ENCODE measurements at regions not wholly inside any gene's neighbourhood (a gene's known extent, or its start where the extent isn't known, plus 50 kb on each side); places are given as distances from the start of the nearest gene placed in this dataset.

DNA sequence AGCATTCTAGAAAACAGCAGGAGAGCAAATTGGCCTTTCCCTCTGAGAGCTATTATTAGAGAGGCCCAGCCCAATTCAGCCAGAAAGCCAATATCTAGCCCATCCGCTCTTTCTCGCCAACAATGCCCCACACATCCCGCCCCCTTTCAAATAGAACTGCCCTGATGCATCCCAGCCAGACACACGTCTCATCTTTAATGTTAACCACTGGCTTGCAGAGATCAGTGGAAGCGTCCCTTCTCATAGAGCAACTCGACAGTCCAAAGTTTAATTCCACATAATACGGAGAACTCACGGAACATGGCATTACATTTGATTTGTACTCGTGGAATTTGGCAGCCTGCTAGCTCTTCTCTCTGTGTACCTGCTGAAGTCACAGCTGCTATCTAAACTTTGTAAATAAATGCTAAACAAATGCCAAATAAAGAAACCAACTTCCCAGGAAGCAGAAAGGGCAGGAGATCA, 304.4 kb downstream of the DHX15 start:
- DNase-seq = no peak

DNA sequence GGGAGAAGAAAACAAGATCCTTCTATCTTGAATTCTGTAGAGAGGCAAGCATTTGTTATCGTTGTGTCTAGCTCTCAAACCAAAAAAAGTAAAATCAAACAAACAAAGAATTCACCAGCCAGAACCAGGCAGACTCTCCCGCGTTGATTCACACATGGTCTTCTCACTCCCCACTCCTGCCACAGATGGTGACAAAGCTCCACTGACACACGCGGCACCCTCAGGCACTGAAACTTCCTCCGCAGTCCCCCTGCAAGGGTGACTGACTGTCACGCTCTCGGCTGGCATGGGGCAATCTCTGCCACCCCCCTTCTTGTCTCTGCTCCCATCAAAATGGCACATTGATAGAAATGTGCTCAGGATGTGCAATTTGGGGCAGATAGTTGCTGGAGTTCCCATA, 304.9 kb downstream of the DHX15 start:
- no peak for DNase-seq

DNA sequence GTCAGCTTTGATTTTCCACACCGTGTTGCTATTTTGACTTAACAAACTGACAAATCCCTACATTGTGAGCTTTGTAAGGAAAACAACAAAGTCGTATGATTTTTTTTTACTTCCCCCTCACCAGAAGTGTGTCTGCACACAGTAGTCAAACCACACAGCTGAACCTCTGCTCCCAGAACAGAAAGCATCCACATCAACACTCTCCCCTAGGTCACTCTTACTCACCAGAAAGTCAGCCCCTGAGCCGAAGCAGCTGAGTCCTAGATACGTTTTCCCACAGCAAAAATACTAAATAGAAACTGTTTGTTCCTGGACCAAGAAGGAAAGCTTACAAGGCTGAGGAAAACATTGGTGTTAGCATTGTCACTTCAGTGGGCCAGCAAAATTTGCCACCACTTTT, 305.7 kb downstream of the DHX15 start:
- DNase-seq = no peak

DNA sequence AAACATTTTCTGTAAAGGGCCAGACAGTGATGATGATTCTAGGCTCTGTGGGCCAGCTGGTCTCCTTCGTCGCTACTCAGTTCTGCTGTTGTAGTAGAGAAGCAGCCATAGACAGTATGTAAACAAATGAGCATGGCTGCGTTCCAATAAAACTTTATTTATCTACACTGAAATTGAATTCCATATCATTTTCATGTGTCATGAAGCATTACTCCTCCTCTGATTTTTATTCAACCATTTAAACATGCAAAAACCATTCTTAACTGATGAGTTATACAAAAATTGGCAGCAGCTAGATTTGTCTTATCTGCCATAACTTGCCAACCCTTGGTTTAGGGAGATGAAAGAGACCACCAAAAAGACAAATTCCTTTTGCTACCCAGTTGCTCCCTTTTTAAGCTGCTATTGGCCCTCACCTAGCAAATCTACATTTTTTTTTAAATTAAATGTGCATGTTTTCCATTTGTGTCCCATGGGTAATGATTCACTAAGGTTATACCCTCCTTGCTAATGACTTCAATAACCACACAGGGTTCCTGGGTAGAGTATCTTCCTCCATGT, 309.9 kb downstream of the DHX15 start:
- no peak for DNase-seq

DNA sequence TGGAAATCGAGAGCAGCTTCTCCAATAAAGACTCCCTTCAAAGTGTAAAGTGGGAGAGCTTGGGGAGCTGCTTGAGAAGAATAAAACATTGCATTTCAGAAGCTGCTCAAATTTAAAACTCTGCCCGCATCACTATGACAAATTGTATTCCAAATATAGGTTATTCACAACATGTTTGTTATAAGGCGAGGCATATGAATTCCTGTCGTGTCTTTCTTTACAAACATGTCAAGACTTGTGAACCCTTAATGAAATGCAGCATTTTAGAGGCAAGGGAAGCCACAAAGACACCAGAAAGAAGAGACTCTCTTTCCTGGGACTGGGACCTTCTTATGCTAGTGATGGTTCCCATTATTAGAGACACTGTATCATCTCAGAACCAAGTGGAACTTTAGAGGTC, 311.2 kb downstream of the DHX15 start:
- no peak for DNase-seq

DNA sequence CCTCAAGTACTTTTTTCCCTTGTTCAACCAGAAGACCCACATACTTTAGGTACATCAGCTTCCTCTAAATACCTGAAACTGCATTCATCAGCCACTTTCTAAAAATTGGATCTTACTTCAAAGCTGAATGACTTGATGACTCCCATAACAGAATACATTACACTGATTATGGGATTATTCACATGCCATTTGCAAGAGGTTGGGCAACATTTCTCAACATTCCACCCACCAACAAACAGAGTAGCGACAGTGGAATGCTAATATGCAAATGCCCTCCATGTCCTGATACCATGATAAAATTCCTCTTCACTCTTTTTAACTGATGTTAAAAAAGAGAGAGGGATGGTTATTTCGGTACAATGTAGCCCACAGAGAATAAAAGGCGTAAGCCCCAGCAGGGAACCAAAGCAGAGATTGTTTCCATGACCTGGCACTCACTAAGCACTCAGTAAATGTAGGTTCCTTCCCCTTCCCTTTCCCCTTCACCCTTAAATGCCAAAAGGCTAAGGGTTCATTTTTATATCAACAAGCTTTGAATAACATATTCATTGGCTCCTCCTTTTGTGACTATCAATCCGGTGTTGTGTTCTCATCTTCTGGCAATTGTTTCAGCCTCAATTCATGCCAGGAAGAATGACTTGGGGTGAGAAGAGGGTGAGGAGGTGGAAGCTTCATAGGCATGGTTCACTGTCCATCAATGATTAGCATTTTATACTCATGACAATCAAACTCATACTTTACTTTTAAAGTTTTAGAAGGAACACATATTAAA, 317.2 kb downstream of the DHX15 start:
- DNase-seq = no peak

DNA sequence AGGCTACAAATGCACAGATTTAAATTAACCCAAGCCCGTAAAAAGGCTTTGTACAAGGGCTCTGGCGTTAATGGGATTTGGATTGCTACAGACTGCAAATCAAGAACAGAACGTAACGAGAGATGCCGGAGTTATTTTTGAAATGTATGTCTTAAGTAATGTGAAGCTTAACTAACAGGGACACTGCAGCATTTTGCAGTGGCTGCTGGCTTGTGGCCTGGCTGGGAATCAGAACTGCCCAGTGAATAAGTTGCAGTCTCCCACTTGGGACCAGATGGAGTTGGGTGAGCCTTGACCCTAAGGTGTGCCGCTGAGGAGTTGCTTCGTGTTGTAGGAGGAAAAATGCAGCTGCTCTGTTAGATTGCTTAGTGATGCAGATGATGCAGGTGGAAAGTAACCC, 318.4 kb downstream of the DHX15 start:
- DNase-seq = no peak

DNA sequence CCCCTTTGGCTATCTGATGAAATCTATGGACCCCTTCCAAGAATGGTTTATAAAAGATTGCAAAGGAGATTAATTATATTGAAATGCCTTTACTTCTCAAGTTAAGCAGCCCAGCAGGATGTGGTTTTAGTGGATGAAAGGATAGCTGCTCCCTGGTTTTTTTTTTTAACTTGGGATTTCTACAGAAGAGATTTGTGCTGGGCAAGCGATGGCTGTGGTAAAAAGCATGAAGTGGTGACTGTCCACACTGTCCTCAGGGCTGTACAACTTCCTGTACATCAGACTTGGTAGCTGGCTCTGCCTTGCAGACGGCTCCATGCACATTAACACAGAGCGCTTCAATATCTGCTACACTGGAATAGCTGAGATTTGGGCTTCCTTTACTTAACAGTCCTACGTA, 321.7 kb downstream of the DHX15 start:
- DNase-seq = no peak

DNA sequence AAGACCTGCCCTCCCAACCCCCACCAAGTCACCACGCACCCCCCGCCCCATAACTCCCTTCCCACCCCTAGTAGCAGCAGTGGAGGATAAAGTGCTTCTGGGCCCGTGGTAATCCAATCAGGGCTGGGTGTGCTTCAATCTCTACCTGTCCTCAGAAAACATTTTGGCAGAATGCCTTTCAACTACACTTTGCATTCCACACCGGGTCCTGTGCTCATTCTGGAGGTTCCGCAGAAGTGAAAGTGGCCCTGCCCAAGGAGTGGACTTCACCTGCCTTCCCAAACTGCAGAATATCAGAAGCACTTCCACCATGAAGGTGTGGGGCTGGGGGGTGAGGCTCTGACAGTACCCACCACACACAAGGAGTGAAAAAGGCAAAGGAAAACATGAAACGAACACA, 322.3 kb downstream of the DHX15 start:
- DNase-seq = no peak

DNA sequence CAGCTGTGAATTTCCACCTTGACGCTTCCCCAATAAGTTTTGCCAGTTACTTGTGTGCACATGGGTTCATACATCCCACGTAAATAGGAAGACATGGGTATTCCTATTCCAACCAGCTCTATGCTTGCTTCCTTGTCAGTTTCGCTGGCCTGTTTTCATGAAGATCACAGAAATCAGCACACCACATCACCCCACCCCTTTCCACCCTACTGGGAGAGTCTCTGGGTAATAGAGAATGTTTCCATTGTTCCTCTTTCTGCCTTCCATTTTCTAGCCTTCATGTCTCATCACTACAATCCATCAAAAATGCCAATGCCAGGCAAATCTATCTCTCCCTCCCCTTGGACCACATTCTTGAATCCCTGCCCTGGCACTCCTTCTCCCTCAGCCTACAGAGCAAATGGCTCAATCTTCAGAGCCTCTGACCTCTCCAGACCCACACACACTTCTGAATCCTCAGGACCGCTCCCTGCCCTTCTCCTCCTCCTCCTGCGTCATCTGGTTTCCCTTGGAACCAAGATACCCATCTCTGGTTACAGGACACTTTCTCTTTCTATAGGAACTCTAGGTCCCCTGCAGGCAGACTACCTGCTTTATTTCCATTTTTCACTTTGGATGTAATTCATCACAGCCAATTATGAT, 323.3 kb downstream of the DHX15 start:
- no peak for DNase-seq

DNA sequence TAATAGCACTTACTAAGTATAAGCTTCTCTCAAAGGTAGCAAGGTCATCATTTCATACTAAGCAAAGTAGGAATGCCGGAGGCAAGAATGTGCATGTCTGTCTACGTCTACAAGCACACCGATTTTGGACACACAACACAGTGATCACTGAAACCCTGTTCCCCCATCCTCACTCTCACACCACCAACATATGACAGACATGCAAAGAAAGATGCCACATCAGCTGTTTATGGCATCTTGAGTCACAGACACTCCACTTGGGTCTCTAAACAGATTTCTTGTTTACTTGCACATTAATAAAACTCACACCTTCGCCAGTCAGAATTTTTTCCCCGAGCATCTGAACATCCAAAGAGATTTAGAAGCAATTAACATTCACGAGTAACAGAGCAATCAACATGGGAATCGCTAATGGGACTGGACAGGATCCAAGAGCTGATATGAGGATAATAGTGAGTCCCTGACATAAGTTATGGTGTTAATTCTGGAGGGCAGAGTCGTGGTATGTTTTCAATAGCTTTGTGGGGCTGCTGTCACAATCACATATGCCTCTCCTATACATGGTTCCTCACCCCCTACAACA, 324.1 kb downstream of the DHX15 start:
- no peak for DNase-seq

DNA sequence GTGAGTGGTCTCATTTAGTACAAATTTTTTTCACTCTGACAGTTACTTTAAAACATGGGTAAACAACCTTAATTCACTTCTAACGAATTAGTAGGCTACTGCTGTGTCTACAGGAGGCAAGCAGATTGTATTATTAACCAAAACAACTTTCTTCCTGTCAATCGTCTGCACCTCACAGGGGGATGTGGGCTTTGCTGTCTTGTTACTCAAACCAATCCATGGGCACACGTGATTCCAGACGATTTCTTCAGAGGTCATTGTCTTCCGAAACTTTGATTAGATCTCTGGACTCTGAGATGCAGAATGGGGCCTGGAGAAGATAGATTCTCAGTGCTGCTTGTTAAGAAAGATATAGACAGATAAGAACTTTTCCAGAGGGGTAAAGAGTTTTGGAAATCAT, 327.8 kb downstream of the DHX15 start:
- no peak for DNase-seq

DNA sequence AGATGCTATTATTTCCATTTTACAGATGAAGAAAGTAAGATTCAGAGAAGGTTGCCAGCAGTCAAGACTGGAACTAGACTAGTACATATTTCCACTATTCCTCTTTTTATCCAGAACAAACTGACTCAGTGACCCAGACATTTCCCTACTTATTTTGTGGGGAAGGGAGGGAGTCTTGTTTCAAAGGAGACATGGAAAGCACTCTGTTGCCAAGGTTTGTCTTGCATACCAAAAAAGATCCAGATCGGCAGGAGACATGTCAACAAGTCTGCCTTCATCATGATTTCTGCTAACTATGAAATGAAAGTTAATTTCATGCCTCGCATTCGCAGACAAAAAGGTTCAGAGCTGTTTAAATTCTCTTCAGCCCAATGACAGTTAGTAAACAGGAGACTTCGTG, 328.3 kb downstream of the DHX15 start:
- no peak for DNase-seq

DNA sequence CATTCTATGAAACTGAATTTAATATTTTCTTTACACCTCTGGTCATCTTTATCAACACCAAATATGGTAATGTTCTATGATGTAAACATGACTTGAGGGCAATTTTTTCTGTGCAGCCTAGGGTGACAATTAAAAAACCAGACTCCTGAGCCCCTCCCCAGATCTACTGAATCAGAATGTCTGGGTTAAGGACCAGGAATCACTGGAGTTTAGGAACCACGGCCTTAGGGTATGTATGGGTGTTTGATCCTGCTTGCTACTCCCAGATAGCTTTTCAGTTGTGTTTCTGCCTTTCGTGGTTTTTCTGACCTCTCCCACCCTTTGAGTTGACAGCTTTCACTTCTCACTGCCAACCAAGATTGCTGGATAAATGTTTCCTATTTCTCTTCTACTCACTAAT, 332.2 kb downstream of the DHX15 start:
- no peak for DNase-seq

DNA sequence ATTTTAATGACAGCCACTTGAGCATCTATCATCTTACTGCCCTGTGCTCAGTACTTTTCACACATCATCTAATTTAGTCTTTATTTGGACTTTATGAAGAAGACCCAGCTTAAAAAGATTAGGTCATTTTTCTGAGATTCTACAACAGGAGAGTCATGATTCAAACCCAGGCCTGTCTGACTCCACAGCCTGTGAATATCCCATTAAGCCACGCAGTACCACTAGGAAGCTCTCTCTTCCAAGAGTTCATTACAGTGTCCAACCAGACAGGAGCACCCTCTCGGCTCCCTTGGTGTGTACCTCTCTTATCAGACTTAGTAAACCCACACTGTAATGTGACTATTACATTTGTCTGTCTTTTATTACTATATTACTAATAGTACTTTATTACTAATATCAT, 332.8 kb downstream of the DHX15 start:
- DNase-seq = no peak

DNA sequence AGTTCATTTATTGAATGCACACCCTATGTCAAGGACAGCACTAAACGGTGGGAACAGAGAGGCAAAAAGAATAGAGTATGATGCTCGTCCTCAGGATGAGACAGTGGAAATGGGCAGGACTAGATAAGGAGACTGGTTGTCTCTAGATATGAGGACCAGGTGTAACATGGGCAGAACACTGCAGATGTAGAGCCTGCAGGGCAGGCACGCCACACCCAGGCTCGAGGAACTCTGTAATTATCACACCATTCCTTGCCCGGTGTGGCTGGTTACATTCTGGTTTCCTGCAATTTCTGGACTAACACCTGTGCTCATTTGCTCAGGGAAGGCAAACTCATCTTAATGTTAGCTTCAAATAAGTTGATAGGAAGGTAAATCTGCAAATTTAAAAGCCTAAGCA, 334.4 kb downstream of the DHX15 start:
- no peak for DNase-seq

DNA sequence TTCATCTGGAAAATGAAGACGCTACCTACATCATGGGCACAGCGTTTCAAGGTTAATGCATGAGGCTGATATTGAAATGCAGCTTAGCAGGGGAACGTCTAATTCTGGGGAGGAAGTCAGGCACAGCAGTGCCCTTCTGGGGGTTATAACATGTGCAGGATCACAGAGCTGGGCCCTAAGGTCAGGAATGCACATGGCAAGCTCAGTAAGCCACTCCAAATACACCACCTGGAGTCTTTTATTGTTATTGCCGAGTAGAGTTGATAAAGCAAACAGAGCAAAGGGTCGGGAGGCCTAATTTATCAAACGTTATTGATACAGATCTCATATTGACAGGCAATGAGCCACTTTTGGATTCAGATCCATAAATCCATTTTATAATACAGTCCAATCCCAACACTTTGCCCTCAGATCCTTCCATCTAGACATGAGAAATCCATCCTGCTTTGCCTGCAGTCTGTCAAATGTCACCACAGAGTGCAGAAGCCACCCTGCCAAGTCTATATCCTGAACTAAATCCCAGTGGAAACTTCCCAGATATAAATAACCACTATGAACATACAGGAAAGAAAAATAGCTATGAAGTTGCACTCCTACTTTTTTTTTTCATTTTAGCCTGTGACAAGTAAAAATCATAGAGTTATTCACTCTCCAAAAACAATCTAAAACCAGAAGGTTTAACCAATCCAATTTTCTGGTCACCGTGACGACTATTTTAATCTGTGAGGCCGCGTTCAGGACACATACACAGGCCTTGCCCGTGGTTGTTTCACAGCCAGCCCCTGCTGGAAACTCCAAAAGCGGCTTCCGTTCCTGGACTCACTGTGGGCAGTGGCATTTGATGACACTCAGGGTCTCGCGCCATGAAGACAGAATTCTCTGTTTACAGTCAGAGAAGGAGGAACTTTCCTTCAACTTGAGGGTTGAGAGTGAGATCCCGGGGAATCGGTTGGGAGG, 335.4 kb downstream of the DHX15 start:
- peak; percentile 39 for DNase-seq

DNA sequence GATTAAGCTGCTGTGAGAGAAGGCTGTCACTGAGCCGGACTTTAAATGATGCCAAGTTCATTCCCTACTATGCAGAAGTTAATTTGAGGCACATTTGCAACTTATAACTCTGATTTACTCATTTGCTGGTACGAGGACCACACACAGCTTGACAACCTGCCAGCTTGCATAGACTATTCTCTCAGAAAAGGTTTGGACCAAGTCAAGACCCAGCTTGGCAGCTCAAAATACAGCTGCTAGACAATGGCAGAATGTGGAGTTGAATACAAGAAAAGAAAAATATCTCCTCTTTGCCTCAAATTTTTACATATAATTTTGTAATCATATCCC, 338.9 kb downstream of the DHX15 start:
- no peak for DNase-seq

DNA sequence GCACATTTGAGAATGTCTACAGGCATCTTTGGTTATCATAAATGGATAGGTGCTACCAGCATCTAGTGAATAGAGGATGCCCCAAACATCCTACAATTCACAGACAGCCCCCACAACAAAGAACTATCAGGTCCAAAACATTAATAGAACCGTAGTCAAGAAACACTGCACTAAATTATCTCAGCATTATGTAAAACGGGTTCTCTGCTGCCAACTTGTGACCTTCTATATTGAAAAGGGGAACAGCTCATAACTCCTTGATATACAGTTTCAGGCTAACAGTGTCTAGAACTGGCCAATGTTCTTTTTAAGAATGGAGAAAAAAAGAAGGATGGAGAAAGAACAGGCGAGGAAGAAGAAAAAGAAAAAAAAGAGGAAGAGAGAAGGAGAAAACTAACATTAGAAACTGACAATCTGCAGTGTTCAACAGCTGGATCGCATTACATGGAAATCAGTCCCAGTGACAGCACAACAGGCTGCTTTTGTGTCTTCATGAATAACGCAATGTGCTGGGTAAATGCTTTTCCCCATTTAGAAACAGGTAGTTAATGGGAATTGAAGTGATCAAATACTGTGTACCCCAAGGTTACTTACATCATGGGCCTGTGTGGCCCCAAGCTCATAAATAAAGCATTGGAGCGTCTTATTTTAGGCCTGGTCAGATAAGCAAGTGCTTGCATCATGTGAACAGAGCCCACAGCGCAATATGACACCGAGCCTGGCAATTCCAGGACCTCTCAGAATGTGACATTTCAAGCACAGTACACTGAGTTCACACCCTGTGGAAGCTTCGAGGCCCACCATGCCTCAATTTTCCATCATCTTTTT, 339.5 kb downstream of the DHX15 start:
- peak; percentile 48 for DNase-seq

DNA sequence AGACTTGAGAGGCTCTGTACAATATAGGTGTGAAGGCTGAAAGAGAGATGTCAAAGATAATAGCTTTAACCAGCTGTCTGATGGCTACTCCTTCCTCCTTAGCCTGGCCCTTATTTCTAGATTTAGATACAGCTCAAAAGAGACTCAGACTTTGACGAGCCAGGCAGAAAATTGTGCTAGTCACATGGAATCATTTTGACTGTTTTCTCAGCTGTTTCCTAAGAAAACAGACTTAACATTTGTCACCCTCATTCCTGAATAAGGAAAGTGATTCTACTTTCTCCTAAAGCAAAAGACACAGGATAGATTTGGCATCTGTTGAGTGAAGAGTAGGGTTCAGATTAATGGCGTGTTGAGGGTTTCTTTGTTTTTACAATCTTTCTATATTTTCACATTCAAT, 340.7 kb downstream of the DHX15 start:
- no peak for DNase-seq

DNA sequence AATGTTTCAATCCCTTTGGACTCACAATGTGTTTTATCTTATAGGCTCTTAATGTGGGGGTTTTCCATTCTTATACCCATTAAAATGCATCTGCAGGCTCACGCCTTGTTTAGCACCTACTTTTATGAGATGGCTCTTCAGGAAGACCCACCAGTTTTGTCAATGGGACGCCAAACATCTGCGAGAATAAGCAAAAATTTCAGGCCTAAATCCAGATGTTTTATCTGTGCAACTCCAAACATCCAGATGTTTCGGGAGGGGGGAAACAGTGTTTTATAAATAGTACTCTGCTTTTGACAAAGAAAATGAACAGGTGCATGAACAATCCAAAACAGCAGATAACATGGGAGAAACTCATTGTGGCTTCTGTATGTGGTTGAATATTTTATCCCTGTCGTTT, 342.8 kb downstream of the DHX15 start:
- no peak for DNase-seq

DNA sequence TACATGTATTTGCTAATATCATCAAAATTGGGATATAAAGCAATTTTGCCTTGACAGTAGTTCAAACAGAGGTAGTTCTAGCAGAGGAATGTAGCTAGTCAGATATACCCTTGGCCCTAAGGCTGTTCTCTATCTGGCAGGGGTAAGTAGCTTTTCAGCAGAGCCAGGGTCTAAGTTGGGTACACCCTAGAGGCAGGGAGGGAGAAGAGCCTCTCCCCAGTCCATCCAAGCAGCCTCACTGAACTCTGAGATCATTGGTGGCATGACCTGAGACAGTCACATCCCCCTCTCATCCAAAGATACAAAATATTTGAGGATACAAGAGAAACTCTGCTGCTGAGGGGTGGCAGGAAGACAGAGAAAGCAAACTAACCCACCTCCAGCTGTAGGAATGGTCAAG, 343.7 kb downstream of the DHX15 start:
- DNase-seq = no peak

Data from hindlimb muscle (tissue), 1 donor.